Endodermal cell (in vitro differentiated cells): ENCODE measurements at regions not wholly inside any gene's neighbourhood (a gene's known extent, or its start where the extent isn't known, plus 50 kb on each side); places are given as distances from the start of the nearest gene placed in this dataset.

ENCODE experiments used
- DNase-seq: peaks from one replicate; pipeline ENCODE4 v3.0.0-alpha.2; 2017
- H3K27ac ChIP-seq: 2 replicates; pipeline ENCODE4 v1.5.1; 2013; ENCODE audit warnings: mild to moderate bottlenecking, low read depth, low read length, moderate library complexity
- H3K27me3 ChIP-seq: 2 replicates; pipeline ENCODE4 v1.6.1; 2013; ENCODE audit warnings: mild to moderate bottlenecking, low read length, moderate library complexity; ENCODE audit not compliant: insufficient read depth, control insufficient read depth, poor library complexity, severe bottlenecking
- H3K36me3 ChIP-seq: 2 replicates; pipeline ENCODE4 v1.7.0; 2013; ENCODE audit warnings: mild to moderate bottlenecking, low read length, moderate library complexity; ENCODE audit not compliant: control insufficient read depth, insufficient read depth
- H3K4me1 ChIP-seq: one replicate; pipeline ENCODE4 v1.7.0; 2013; ENCODE audit warnings: low read length; ENCODE audit not compliant: control insufficient read depth, insufficient read depth
- H3K4me3 ChIP-seq: 2 replicates; pipeline ENCODE4 v1.5.1; 2013; ENCODE audit warnings: mild to moderate bottlenecking, low read length, moderate library complexity
- H3K9ac ChIP-seq: 2 replicates; pipeline ENCODE4 v1.6.1; 2013; ENCODE audit warnings: mild to moderate bottlenecking, low read length, moderate library complexity; ENCODE audit not compliant: poor library complexity, severe bottlenecking; ENCODE audit errors: extremely low read depth
- H3K9me3 ChIP-seq: 2 replicates; pipeline ENCODE4 v1.6.1; 2013; ENCODE audit warnings: mild to moderate bottlenecking, low read length, moderate library complexity; ENCODE audit not compliant: control insufficient read depth
- H3K27ac Mint-ChIP-seq: 2 replicates; pipeline ENCODE4 v1.8.0; 2020; ENCODE audit warnings: mixed read lengths
- H3K27me3 Mint-ChIP-seq: 2 replicates; pipeline ENCODE4 v1.8.0; 2021; ENCODE audit warnings: mild to moderate bottlenecking, mixed read lengths; ENCODE audit not compliant: insufficient read depth
- H3K36me3 Mint-ChIP-seq: 2 replicates; pipeline ENCODE4 v1.8.0; 2020; ENCODE audit warnings: low read depth, mixed read lengths
- H3K4me1 Mint-ChIP-seq: 2 replicates; pipeline ENCODE4 v1.8.0; 2020; ENCODE audit warnings: mixed read lengths
- H3K4me3 Mint-ChIP-seq: 2 replicates; pipeline ENCODE4 v1.8.0; 2020; ENCODE audit warnings: mild to moderate bottlenecking, moderate library complexity, mixed read lengths
- H3K9me3 Mint-ChIP-seq: 2 replicates; pipeline ENCODE4 v1.8.0; 2020; ENCODE audit warnings: mild to moderate bottlenecking, mixed read lengths
- CTCF ChIP-seq: fragments of 200-600 bp; sonication (generic); conservative IDR thresholded peaks from 2 replicates; pipeline ENCODE4 v1.5.0; 2021; ENCODE audit warnings: antibody characterized with exemption, mild to moderate bottlenecking
- WGBS, 2 experiments: methylation state at CpG; one replicate each; pipeline versions ENCODE4 v1.1.5 to v1.1.7; 2013; ENCODE audit warnings: missing lambda C conversion rate in 2 of 2, mixed read lengths in 1 of 2; ENCODE audit not compliant: insufficient coverage in 1 of 2, insufficient read length in 1 of 2; 5-methylcytosine and 5-hydroxymethylcytosine counted together

- no peak for DNase-seq
- Histone ChIP-seq H3K9me3 (no peaks in the 10 kb centered on the region), H3K9ac (no peak overlapping the region), H3K27ac (no peak overlapping the region), H3K27me3 (no peaks in the 10 kb centered on the region), H3K4me3 (no peak overlapping the region), H3K4me1 (no peaks in the 10 kb centered on the region), H3K36me3 (no peaks in the 10 kb centered on the region)
- peak; percentile 72 for TF ChIP-seq CTCF
- peaks cover 13% of the 10 kb centered on the region for H3K4me1 Mint-ChIP-seq
- no peaks in the 10 kb centered on the region for H3K36me3 Mint-ChIP-seq
- no peak overlapping the region for H3K27ac Mint-ChIP-seq
- no peaks in the 10 kb centered on the region for H3K9me3 Mint-ChIP-seq
- WGBS, 2 experiments: 75% methylated on average over 1 of the region's 1 CpG; no CpG with 5 or more reads in 1 of the 2 experiments
- peaks cover 11% of the 10 kb centered on the region for H3K27me3 Mint-ChIP-seq
- no peak overlapping the region for H3K4me3 Mint-ChIP-seq
Observed at GRCh38 chr1:163412221-163412620, 90.5 kb downstream of the NUF2 start.

- peaks cover 11% of the 10 kb centered on the region for H3K4me1 Mint-ChIP-seq
Observed at GRCh38 chr1:163414778-163415177, 93.0 kb downstream of the NUF2 start.

GRCh38 chr1:163421701-163422100, 99.9 kb downstream of the NUF2 start:
- 83% methylated on average over 2 of the region's 2 CpGs; no CpG with 5 or more reads in 1 of the 2 experiments for WGBS, 2 experiments
- Histone ChIP-seq H3K9me3 (no peaks in the 10 kb centered on the region), H3K36me3 (no peaks in the 10 kb centered on the region), H3K4me3 (no peak overlapping the region), H3K4me1 (no peaks in the 10 kb centered on the region), H3K9ac (no peak overlapping the region), H3K27ac (no peak overlapping the region), H3K27me3 (no peaks in the 10 kb centered on the region)
- no peak overlapping the region for H3K4me3 Mint-ChIP-seq
- H3K9me3 Mint-ChIP-seq: no peaks in the 10 kb centered on the region
- no peak for TF ChIP-seq CTCF
- no peak for DNase-seq
- no peaks in the 10 kb centered on the region for H3K36me3 Mint-ChIP-seq
- H3K27ac Mint-ChIP-seq: no peak overlapping the region
- H3K4me1 Mint-ChIP-seq: peaks cover 29% of the 10 kb centered on the region
- H3K27me3 Mint-ChIP-seq: peaks cover 62% of the 10 kb centered on the region

More at GRCh38 chr1:163414778-163415177, 93.0 kb downstream of the NUF2 start:
- Histone ChIP-seq H3K27ac (no peak overlapping the region), H3K9ac (no peak overlapping the region), H3K9me3 (no peaks in the 10 kb centered on the region), H3K4me3 (no peak overlapping the region), H3K27me3 (no peaks in the 10 kb centered on the region), H3K4me1 (no peaks in the 10 kb centered on the region), H3K36me3 (no peaks in the 10 kb centered on the region)
- H3K9me3 Mint-ChIP-seq: no peaks in the 10 kb centered on the region
- H3K27ac Mint-ChIP-seq: no peak overlapping the region
- no peaks in the 10 kb centered on the region for H3K36me3 Mint-ChIP-seq
- TF ChIP-seq CTCF: no peak
- peaks cover 21% of the 10 kb centered on the region for H3K27me3 Mint-ChIP-seq
- DNase-seq: no peak
- H3K4me3 Mint-ChIP-seq: no peak overlapping the region
- 86 to 100% methylated on average over 1 to 2 of the region's 3 CpGs for WGBS, 2 experiments
